K562 (cell line): ENCODE measurements at regions not wholly inside any gene's neighbourhood (a gene's known extent, or its start where the extent isn't known, plus 50 kb on each side); places are given as distances from the start of the nearest gene placed in this dataset.
A peak's percentile ranks its signal among the peaks of the same experiment; 100 is the strongest.

Experiments
- ATAC-seq: fragments of 200-7000 bp; cut with Tn5 transposase; 3 replicates; pipeline ENCODE4 v1.9.1; 2020; ENCODE audit warnings: moderate library complexity
- BruUV-seq: library from RNA; stranded (reverse); fragments of 400-500 nt; replicated peaks from 2 replicates; lab custom pipeline; 2021; lab: Mats Ljungman, UMichigan
- CTCF ChIA-PET: fragments of 300-600 bp; formaldehyde crosslinking; extraction: SDS; loops from one replicate; lab custom pipeline; 2021; ENCODE audit warnings: low intra/inter-chr PET ratio; lab: Yijun Ruan, JAX
- POLR2A ChIA-PET: fragments of 300-600, 350-650 bp; sonication (Branson Sonifier 250); formaldehyde crosslinking; extraction: SDS; loops from one replicate; lab custom pipeline; 2021; ENCODE audit warnings: antibody characterized with exemption, inconsistent platforms; lab: Yijun Ruan, JAX
- DNase-seq, 4 experiments: peaks; one replicate each; pipeline versions ENCODE4 v3.0.0 to v3.0.0-alpha.2; 2011 to 2018; ENCODE audit warnings: low spot score in 3 of 4, mixed read lengths in 3 of 4; ENCODE audit errors: extremely low read depth in 1 of 4
- FAIRE-seq: peaks from 2 replicates; lab custom pipeline; 2011; peaks lifted over from hg19 to GRCh38; lab: Jason Lieb, UNC
- H2AFZ ChIP-seq: 2 replicates; pipeline ENCODE4 v1.6.0; 2011; ENCODE audit warnings: low read depth, low read length, control low read depth, inconsistent platforms
- H3K27ac ChIP-seq: fragments of 200-600 bp; 3 replicates; pipeline ENCODE4 v1.8.0; 2011; ENCODE audit warnings: low read depth, mild to moderate bottlenecking, control low read depth, inconsistent platforms, low read length, moderate library complexity, mixed read lengths; ENCODE audit errors: extremely low read depth
- H3K27me3 ChIP-seq, 2 experiments: fragments of 300-600 bp in 1 of 2; 2 replicates in 1 of 2; 3 replicates in 1 of 2; pipeline versions ENCODE4 v1.6.0 to v1.8.0; 2011; ENCODE audit warnings: inconsistent platforms in 2 of 2, low read length in 2 of 2, mild to moderate bottlenecking in 1 of 2, mixed read lengths in 1 of 2, moderate library complexity in 1 of 2; ENCODE audit not compliant: control insufficient read depth in 2 of 2, insufficient read depth in 2 of 2
- H3K36me3 ChIP-seq: fragments of 300-600 bp; 3 replicates; pipeline ENCODE4 v1.8.0; 2011; ENCODE audit warnings: mild to moderate bottlenecking, low read length, inconsistent platforms; ENCODE audit not compliant: control insufficient read depth, insufficient read depth
- H3K4me1 ChIP-seq, 2 experiments: fragments of 200-600 bp in 1 of 2; replicated peaks in 1 of 2; 2 replicates in 1 of 2; 3 replicates in 1 of 2; pipeline versions ENCODE4 v1.5.1 to v1.8.0; 2011; ENCODE audit warnings: inconsistent platforms in 2 of 2, low read length in 2 of 2, mild to moderate bottlenecking in 1 of 2, mixed read lengths in 1 of 2, moderate library complexity in 1 of 2; ENCODE audit not compliant: control insufficient read depth in 2 of 2, insufficient read depth in 2 of 2
- H3K4me2 ChIP-seq: 2 replicates; pipeline ENCODE4 v1.6.1; 2011; ENCODE audit warnings: low read length, control low read depth, inconsistent platforms, mixed read lengths; ENCODE audit not compliant: insufficient read depth
- H3K4me3 ChIP-seq: fragments of 200-600 bp; sonication (generic), shearing (Covaris generic); 2 replicates; pipeline ENCODE4 v1.5.1; 2016; ENCODE audit warnings: control low read depth, inconsistent platforms
- H3K79me2 ChIP-seq: fragments of 200-600 bp; 3 replicates; pipeline ENCODE4 v1.8.0; 2011; ENCODE audit warnings: low read length, inconsistent platforms; ENCODE audit not compliant: control insufficient read depth, insufficient read depth
- H3K9ac ChIP-seq, 2 experiments: 2 replicates each; pipeline versions ENCODE4 v1.6.0 to v1.6.1; 2011; ENCODE audit warnings: low read depth in 2 of 2, low read length in 2 of 2, control low read depth in 1 of 2, inconsistent platforms in 1 of 2, mild to moderate bottlenecking in 1 of 2, mixed read lengths in 1 of 2; ENCODE audit not compliant: insufficient read depth in 1 of 2
- H3K9me1 ChIP-seq: one replicate; pipeline ENCODE4 v1.6.0; 2011; ENCODE audit warnings: inconsistent platforms, mild to moderate bottlenecking, low read length, moderate library complexity; ENCODE audit not compliant: control insufficient read depth, insufficient read depth
- H3K9me3 ChIP-seq: replicated peaks from 2 replicates; pipeline ENCODE4 v1.5.1; 2011; ENCODE audit warnings: low read depth, low read length, inconsistent platforms; ENCODE audit not compliant: control insufficient read depth, insufficient read depth
- H4K20me1 ChIP-seq: replicated peaks from 2 replicates; pipeline ENCODE4 v1.6.1; 2011; ENCODE audit warnings: low read length, inconsistent platforms, mixed read lengths; ENCODE audit not compliant: control insufficient read depth, insufficient read depth
- ATF3 ChIP-seq, 2 experiments: fragments of 450-650 bp in 1 of 2; sonication (generic) in 1 of 2; formaldehyde crosslinking in 1 of 2; IDR thresholded peaks in 1 of 2; conservative IDR thresholded peaks in 1 of 2; 2 replicates each; pipeline versions ENCODE4 v1.6.1 to v1.8.1; 2016 to 2023; ENCODE audit warnings: mild to moderate bottlenecking in 2 of 2, moderate library complexity in 2 of 2, inconsistent platforms in 1 of 2, missing genetic modification reagents in 1 of 2
- ATF4 ChIP-seq: fragments of 450-650 bp; formaldehyde crosslinking; IDR thresholded peaks from 2 replicates; pipeline ENCODE4 v1.4.0; 2022; ENCODE audit warnings: mild to moderate bottlenecking, moderate library complexity
- CAMTA2 ChIP-seq: fragments of 250-450 bp; sonication (Bioruptor Pico); conservative IDR thresholded peaks from 2 replicates; pipeline ENCODE4 v1.5.1; 2022
- CEBPG ChIP-seq, 3 experiments: fragments of 200-800 bp in 1 of 3; sonication (Bioruptor generic) in 1 of 3; sonication (generic) in 1 of 3; formaldehyde crosslinking in 1 of 3; IDR thresholded peaks in 2 of 3; conservative IDR thresholded peaks in 1 of 3; 2 replicates each; pipeline versions ENCODE4 v1.6.1 to v1.8.0; 2016 to 2022; ENCODE audit warnings: missing compliant biosample characterization in 2 of 3, missing genetic modification characterization in 2 of 3, mild to moderate bottlenecking in 1 of 3, missing genetic modification reagents in 1 of 3
- CREM ChIP-seq: IDR thresholded peaks from 2 replicates; pipeline ENCODE4 v1.6.1; 2014; ENCODE audit warnings: antibody characterized with exemption, low read depth
- E2F1 ChIP-seq: sonication (generic); formaldehyde crosslinking; IDR thresholded peaks from 2 replicates; pipeline ENCODE4 v1.8.1; 2023; ENCODE audit warnings: mild to moderate bottlenecking, missing genetic modification reagents, moderate library complexity
- FOSL1 ChIP-seq: fragments of 200-800 bp; sonication (Bioruptor generic); conservative IDR thresholded peaks from 2 replicates; pipeline ENCODE4 v1.6.1; 2016; ENCODE audit warnings: missing genetic modification characterization, missing compliant biosample characterization
- MAX ChIP-seq: sonication (generic); formaldehyde crosslinking; IDR thresholded peaks from 2 replicates; pipeline ENCODE4 v1.9.0; 2022; ENCODE audit warnings: mild to moderate bottlenecking, missing genetic modification reagents
- SMARCA5 ChIP-seq: fragments of 450-650 bp; IDR thresholded peaks from 2 replicates; pipeline ENCODE4 v1.6.1; 2016
- XRCC4 ChIP-seq: IDR thresholded peaks from one replicate; pipeline ENCODE4 v1.6.1; 2011; ENCODE audit not compliant: insufficient read depth, insufficient read length; ENCODE audit errors: extremely low read depth
- ZNF280B ChIP-seq: fragments of 250-450 bp; sonication (Bioruptor Pico); IDR thresholded peaks from 2 replicates; pipeline ENCODE4 v1.5.1; 2021; ENCODE audit warnings: mild to moderate bottlenecking
- ZNF512 ChIP-seq: IDR thresholded peaks from 2 replicates; pipeline ENCODE4 v1.6.1; 2016; ENCODE audit warnings: missing genetic modification characterization, missing compliant biosample characterization
- ZNF584 ChIP-seq: fragments of 200-800 bp; sonication (Bioruptor generic); IDR thresholded peaks from 2 replicates; pipeline ENCODE4 v1.6.1; 2016; ENCODE audit warnings: low read depth, mild to moderate bottlenecking, missing genetic modification characterization, missing compliant biosample characterization
- ZNF589 ChIP-seq: fragments of 200-800 bp; sonication (Bioruptor generic); IDR thresholded peaks from 2 replicates; pipeline ENCODE4 v1.6.1; 2016; ENCODE audit warnings: low read depth, missing genetic modification characterization, missing compliant biosample characterization
- WGBS: fragments of 100-300 bp; shearing (Covaris generic); methylation state at CpG from one replicate; pipeline ENCODE4 v1.1.6; 2016; ENCODE audit warnings: low coverage, mixed read lengths; ENCODE audit not compliant: insufficient coverage; ENCODE audit errors: missing lambda C conversion rate; 5-methylcytosine and 5-hydroxymethylcytosine counted together
- in situ Hi-C: fragments of 300-500 bp; cut with MboI; formaldehyde crosslinking; loops from 4 replicates; pipeline ENCODE4 v1.15.0; 2018; ENCODE audit warnings: inconsistent platforms, mixed read lengths
- intact Hi-C: fragments of 100-400 bp; cut with micrococcal nuclease; formaldehyde crosslinking; loops from 2 replicates; pipeline ENCODE4 v1.14.2; 2022

GRCh38 chr4:53682196-53682595, 90.9 kb upstream of the LNX1 start (continued):
- no peak for TF ChIP-seq ZNF512 (tag)
- no peak for TF ChIP-seq CAMTA2
- TF ChIP-seq E2F1 (CRISPR knock-in tag): no peak
- TF ChIP-seq ZNF280B (CRISPR knock-in tag): no peak
- TF ChIP-seq SMARCA5: no peak

GRCh38 chr4:53680598-53680997, 89.3 kb upstream of the LNX1 start:
- ChIA-PET CTCF (no interaction called here), POLR2A (no interaction called here)
- no peak for FAIRE-seq
- no peak overlapping the region for H3K4me2 ChIP-seq
- H2AFZ ChIP-seq: no peak overlapping the region
- no peaks in the 10 kb centered on the region for H3K9me1 ChIP-seq
- WGBS: 0% methylated on average over 1 of the region's 1 CpG
- no peak for DNase-seq
- H3K36me3 ChIP-seq: no peaks in the 10 kb centered on the region
- in situ Hi-C loops (no loop called here), intact Hi-C loops (no loop called here)
- no peak overlapping the region for H3K4me3 ChIP-seq
- H3K79me2 ChIP-seq: no peaks in the 10 kb centered on the region
- no peak overlapping the region for H3K27ac ChIP-seq
- ATAC-seq: 0 out of 3 replicates have a peak, but pooled peaks have one; percentile 31
- H3K4me1 ChIP-seq: no peaks in the 10 kb centered on the region
- no TSS peak for BruUV-seq
- no peak overlapping the region for H3K9ac ChIP-seq
- H3K9me3 ChIP-seq: no peaks in the 10 kb centered on the region
- H4K20me1 ChIP-seq: no peaks in the 10 kb centered on the region
- H3K27me3 ChIP-seq: no peaks in the 10 kb centered on the region
- TF ChIP-seq ATF4 (CRISPR knock-in tag) (peak; percentile 82), MAX (CRISPR knock-in tag) (no peak), ZNF589 (peak; percentile 93), FOSL1 (tag) (peak; percentile 69; the same call in 1 of the 2 replicates), XRCC4 (no peak), ZNF584 (CRISPR knock-in tag) (peak; percentile 15), CREM (no peak), ATF3 (IDR thresholded peaks at IDR 0.05) (peak; percentile 46), ATF3 (CRISPR knock-in tag; conservative IDR thresholded peaks at IDR 0.05) (no peak), CEBPG (CRISPR knock-in tag; IDR thresholded peaks at IDR 0.05) (no peak), CEBPG (tag; conservative IDR thresholded peaks at IDR 0.05 in 1 of 2, IDR thresholded peaks at IDR 0.05 in 1 of 2) (peak; percentile 51 to 96; a peak in 3 of 4 replicates)
